GM20000 (cell line): ENCODE measurements at regions not wholly inside any gene's neighbourhood (a gene's known extent, or its start where the extent isn't known, plus 50 kb on each side); places are given as distances from the start of the nearest gene placed in this dataset.

Experiments used
- DNase-seq: peaks from one replicate; pipeline ENCODE4 v3.0.0; 2012; ENCODE audit warnings: low spot score
- CTCF ChIP-seq: IDR thresholded peaks from 2 replicates; pipeline ENCODE4 v1.5.1; 2012; ENCODE audit warnings: mild to moderate bottlenecking, control low read depth; ENCODE audit errors: extremely low read depth, missing control alignments

DNA sequence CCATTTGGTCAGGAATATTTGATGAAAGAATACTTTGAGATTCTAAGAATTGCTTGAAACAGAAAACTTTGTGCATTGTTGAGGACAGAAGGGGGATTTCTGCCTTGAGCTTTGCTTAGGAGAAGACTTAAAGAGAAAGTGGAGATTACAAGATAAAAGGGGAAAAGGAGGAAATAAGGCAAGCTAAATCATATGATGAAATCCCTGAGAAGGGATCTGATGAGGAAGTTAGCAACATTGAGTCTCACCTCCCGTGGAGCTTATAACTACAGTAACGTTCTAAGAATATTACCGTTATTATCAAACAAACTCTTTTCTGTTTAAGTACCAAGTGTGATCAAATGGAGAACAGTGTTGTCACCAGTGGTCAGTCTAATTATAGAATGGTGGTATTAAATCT lies 414.7 kb upstream of the NAALADL2 start:
- no peak for DNase-seq
- TF ChIP-seq CTCF = no peak

DNA sequence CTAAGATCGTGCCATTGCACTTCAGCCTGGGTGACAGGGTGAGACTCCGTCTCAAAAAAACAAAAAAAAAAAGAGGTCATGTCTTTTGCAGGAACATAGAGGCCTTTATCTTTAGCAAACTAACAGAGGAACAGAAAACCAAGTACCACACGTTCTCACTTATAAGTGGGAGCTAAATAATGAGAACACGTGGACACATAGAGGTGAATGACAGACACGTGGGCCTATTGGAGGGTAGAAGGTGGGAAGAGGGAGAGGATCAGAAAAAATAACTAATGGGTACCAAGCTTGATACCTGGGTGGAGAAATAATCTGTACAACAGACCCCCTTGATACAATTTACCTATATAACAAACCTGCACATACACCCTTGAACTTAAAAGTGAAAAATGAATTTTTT lies 401.4 kb upstream of the NAALADL2 start:
- DNase-seq = no peak
- no peak for TF ChIP-seq CTCF

- no peak for TF ChIP-seq CTCF
- no peak for DNase-seq
These were observed 398.3 kb upstream of the NAALADL2 start for GRCh38 chr3:174460831-174461230.

DNA sequence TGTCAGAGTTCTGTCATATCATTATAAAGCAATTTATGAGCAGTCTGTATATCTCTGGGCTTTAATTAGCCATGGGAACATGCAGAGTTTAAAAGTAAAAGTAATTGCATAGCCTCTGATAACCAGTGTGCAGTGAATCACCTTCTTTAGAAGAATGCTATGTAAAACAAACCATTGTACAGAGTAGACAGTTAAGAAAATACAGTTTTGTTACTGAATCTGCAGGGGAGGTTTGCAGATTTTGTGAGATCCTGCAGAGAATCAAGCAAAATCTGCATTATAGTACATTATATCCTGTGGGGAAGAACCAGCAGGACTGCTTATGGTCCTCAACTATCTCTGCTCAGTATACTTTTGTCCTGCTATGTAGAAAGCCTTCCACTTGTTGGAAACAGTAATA lies 396.2 kb upstream of the NAALADL2 start:
- no peak for TF ChIP-seq CTCF
- DNase-seq = no peak

- no peak for TF ChIP-seq CTCF
- no peak for DNase-seq
These were observed 394.0 kb upstream of the NAALADL2 start for GRCh38 chr3:174465177-174465576.

GRCh38 chr3:174466471-174467054 lies 392.6 kb upstream of the NAALADL2 start:
- DNase-seq = no peak
- TF ChIP-seq CTCF = no peak

DNA sequence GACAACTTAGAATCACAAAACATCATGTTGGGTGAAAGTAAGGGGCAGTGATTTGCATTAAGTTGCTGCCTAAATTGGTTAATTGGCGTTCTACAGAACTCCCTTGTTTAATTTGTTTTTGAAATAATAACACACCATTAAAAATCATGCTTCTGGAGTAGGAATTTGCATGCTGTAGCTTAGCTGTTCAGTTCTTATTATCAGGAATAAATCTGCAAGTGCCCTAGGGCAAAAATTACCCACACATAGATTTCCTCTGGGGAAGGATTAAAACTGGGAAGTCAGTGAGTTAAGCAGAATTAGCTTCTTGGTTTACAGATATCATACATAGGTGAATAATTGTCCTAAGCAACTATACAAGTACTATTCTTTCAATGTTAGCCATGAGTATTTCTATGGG lies 381.6 kb upstream of the NAALADL2 start:
- DNase-seq = no peak
- TF ChIP-seq CTCF = no peak
